ENCODE measurements at regions not wholly inside any gene's neighbourhood (a gene's known extent, or its start where the extent isn't known, plus 50 kb on each side); places are given as distances from the start of the nearest gene placed in this dataset.
"Not testable (repeated sequence)": the region's sequence is repeated elsewhere in the genome, so short reads cannot be mapped to it uniquely, and the experiment has no call there.

DNA sequence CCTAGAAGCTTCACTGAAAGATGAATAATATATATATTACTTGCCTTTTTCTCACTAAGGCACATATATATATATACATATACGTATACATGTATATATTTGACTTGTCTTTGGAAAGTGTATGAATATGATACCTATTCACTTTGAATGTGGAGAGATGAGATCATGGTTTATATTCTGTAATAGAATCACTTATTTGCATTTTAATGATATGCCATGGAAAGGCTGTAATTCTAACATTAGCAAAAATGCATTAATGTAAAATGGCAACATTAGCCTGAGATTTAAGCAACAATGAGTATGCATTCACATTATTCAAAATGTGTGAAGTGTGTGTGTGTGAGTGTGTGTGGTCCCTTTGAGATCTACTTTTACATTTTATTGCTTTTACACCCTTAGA lies 54.5 kb upstream of the PRKD1 start:
- no peak for DNase-seq

DNA sequence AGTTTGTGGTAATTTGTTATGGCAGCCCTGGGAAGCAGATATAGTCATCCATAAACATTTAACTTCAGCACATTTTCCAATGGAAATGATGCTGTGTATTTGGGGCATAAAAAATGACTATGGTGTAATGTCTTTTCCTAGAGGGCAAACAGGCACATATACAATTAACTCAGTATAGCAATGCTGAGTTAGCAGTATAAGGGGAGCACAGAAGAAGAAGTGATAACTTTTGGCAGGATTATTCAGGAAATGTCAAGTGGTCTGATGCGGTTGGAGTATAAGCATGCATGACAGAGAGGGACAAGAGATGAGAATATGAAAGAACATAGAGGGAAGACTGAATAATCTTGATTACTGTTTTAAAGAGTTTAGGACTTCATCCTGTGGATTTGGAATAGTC lies 55.3 kb upstream of the PRKD1 start:
- DNase-seq = no peak

GRCh38 chr14:29990344-29990857 lies 62.8 kb upstream of the PRKD1 start:
- DNase-seq = not testable (repeated sequence)

- no peak for DNase-seq
These were observed 63.3 kb upstream of the PRKD1 start for GRCh38 chr14:29990993-29991392.

- no peak for DNase-seq
These were observed 65.5 kb upstream of the PRKD1 start for GRCh38 chr14:29993143-29993542.

DNA sequence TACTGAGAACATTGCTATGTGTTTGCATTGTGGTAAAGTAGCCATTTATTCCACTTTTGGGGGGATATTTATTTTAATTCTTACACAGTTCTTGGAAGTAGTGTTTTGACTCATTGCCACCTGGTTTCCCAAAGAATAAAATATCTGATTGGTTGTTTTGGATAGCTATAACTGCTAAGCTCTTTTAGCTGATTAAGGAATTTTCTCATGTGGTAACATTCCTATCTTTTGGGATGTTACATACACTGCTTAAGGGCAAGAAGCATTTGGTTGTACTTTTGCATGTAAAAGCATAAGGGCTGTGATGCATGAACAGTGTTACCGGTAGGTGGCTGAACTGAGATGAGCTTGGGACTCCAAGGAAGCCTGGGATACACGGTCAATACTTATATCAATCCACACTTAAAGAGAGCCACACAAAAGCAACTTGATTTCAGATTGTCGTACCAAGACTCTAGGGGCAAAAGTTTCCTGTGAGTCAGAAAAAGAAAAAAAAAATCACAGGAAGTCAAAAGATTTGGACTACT lies 71.4 kb upstream of the PRKD1 start:
- DNase-seq = no peak

DNA sequence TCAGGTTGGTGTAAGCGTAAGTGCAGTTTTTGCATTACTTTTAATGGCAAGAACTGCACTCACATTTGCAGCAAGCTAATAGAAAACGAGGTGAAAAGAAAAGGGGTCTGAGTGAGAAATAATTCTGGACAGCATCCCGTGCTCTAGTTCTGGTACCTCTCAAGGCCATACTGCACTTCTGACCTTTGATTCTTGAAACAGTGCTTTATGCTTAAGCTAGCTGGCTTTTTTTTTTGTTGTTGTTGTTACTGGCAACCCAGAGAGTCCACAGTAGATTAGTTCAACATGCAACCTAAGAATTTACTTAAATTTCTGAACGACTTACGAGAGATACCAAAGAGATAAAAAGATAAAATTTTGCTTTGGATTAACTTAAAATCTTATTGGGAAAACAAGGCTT lies 75.2 kb upstream of the PRKD1 start:
- DNase-seq = no peak

DNA sequence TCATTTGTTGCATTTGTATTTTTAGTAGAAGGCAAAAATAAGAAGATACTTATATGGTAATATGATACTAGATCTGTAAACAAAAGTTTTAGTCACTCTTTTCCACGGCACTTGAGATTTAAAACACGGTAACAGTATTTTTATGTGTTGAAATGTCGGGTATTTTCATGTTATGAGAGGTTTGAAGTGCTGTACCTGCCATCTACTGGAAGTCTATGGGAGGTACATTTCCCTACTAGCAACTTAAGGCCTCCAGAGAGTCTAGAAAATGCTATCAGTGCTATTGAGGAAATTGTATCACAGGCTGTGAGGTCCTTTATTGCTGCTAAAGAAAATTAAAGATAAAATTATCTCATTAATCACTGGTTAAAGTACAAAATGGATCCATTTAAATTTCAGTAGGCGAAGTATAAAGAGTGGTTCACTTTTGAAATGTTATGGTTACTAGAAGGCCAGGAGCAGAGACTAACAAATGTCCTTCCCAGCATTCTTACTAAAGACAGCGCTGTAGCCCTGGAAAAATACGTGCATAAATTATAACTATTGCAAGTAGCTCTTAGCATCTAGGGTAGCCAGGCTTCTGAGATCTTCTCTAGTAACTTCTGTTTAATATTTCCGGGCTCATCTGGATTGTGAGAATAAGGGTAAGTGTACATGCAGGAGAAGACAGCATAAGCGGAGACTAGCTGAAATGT lies 77.6 kb upstream of the PRKD1 start:
- no peak for DNase-seq

DNA sequence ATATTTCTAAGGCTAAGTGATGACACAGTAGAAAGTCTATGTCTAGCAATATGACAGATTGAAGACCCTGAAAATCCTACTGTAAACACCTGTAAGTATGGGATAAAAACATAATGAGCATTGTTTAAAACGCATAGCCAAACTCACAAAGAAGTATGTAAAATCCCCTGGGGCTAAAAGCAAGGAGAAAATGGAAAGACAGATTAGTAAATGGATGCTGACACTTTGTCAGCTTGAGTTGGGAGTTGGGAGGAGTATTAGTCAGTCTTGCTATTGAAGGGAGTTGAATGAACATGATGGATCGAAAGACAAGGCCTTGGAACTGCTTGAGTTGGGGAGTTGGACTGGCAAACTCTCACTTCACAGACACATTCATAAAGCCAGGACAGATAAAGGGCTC lies 79.0 kb upstream of the PRKD1 start:
- DNase-seq = no peak

DNA sequence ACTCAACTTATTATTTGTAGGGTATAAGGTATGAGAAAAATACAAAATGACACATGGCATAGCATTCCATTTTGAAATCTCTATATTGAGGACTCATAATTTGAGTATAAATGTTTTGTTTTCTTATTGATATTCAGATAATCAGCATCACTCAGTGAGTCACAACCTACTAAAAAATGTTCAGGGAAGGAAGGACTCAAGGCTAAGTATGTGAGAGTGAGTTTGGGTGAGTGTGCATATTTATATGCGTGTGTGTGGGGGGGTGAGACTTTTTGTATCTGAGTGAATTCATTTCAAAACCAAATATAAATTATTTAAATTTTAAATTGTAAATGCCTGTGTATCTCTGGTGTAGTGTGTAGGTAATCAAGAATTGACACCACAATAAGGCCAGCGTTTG lies 87.8 kb upstream of the PRKD1 start:
- no peak for DNase-seq

DNA sequence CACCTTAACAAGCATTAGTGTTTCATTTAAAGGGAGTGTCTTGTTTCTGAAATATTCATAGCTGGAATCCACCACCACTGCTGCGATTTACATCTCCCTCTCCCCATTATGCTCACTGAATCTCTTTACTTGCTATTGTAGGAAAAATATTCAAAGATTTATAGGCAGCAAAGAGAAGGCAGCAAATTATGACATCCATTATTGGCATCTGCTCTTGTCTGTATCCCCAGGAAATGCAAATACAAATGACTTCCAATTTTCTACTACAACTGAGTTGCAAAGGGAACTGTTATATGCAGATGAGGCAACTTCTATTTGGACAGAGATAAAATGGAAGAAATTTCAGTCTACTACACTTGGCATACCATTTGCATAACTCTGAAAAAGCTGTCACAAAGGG lies 88.4 kb upstream of the PRKD1 start:
- no peak for DNase-seq

DNA sequence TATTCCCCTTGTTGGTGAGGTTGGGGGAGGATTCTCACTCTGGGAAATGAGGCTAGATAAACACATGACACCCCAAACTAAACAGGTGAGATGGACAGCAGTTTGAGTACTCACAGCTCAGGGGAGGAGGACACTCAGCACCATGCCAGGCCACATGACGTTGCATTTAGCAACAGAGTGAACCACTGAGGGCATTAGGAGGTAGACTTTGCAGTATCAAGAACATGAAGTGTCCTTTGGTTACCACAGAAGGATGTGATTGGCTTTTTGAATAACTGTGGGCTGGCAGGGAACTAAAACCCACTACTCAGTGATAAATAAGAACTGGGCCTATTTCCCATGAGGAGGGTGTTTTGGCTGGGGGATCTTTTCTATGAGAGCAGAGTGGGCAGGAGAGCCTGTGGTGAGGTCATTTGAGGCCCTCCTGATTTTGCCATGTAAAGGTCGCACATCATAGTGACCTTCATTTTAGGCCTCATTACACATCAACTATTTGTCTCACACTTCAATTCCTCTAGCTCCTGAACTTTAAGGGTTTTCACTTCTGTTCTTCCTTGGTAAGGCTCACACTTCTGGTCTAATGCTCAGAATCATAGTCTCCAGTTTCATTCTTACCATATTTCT lies 89.8 kb upstream of the PRKD1 start:
- DNase-seq = no peak

DNA sequence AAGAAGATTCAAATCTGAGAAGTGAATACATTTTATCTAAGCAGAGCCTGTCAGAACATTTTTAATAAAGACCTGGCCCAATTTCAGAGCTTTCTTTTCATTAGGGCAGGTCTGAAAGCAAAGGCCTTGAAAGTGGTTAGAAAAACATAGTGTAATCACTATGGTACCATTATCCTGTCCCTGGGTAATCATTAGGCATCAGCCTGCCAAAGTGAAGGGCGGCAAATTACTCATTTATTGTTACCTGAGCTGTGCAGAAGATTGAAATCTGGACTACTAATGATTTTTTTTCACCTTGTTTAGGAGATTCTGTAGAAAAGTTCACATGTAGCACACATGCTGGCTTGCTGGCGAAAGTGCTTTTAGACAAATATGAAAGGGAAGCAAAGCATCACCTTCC lies 92.6 kb upstream of the PRKD1 start:
- no peak for DNase-seq

DNA sequence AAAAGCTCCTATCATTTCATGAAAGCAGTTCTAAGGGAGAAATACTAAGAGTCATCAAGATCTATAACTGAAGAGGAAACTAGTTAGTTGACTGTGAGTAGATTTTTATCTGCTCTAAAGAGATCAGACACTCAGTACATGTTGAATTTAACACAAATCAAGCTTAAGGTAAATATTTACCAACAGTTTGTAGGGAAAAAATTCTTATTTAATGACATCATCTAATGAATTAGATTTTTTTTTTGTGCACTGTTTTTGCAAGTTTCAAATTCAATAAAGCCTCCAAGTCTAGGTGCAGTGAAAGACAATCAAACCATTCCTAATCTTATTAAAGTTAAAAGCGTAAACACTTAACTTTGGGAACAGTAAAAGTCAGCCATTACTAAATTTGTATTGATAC lies 93.0 kb upstream of the PRKD1 start:
- DNase-seq = no peak

DNA sequence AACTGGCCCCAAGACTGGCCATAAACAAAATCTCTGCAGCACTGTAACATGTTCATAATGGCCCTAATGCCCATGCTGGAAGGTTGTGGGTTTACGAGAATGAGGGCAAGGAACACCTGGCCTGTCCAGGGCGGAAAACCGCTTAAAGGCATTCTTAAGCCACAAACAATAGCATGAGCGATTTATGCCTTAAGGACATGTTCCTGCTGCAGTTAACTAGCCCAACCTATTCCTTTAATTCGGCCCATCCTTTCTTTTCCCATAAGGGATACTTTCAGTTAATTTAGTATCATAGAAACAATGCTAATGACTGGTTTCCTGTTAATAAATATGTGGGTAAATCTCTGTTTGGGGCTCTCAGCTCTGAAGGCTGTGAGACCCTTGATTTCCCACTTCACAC lies 95.7 kb upstream of the PRKD1 start:
- DNase-seq = not testable (repeated sequence)

DNA sequence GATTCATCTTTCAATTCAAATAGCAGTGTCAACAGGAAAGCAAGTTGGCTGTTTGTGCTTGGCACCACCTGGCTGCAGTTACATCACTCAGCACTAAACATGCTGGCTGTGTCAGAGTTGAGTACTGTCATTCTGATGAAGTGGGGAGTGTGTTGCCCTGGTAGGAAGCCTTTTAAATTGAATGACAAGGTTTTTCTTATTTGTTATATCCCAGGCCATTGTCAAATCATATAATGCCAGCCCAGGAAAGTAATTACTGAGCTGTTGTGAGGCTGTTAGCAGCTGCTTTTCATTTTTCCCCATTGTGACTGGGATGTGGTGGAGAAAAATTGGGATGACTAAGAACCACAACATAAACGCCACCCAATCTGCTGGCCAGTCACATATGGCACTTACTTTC lies 106.5 kb upstream of the PRKD1 start:
- DNase-seq = no peak

DNA sequence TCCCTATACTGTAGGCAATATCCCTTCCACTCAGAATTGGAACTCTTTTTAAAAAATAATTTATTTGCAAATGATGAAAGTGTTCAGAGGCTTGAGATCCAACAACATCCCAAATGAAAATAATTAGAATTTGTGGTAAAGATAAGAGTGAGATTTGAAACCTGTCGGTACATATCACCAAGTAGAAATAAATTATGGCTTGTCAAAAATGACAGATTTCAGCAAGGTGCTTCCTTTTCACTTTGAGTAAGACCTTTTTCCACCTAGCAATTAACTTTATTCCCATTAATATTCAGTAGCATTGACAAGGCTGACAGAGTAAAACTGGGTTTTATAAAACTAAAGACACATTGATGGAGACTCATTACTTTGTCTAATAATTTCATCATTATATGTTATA lies 107.7 kb upstream of the PRKD1 start:
- DNase-seq = no peak

- DNase-seq = no peak
These were observed 118.1 kb upstream of the PRKD1 start for GRCh38 chr14:30045720-30046119.

DNA sequence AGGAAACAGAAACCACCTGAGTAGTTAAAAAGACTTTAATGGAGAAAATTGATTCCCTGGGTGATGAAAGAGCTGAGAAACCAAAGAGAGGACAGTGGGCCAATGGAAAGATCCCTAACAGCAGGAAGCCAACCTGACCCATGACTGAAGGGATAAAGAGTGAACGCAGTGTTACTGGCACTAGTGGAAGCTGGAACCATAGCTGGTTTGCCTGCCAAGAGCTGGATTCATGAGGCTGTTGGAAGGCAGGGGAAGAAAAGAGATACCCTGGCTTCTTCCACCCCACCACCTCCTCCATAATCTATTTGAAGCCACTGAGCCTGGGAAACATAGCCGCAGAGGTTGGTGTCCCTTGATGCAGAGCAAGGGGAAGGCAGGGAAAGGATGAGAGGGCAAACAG lies 125.5 kb upstream of the PRKD1 start:
- DNase-seq = no peak

DNA sequence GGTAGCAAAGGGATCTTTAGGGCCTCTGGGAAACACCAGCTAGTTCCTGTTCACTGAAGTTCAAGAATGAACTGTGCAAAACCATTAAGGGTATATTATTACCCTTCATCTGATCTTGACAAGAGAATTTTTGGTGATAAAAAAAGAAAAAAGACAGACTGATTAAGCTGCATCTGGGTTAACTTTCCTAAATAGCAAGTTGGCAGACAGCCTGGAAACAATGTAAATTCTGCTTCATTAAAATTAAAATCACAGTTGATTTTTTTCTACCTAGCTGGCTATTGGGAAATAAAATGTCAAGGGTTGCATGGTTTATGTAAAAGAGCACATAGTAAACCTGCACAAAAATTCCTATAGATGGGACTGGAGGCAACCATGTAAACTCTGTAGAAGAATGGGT lies 126.6 kb upstream of the PRKD1 start:
- no peak for DNase-seq

- no peak for DNase-seq
These were observed 130.8 kb upstream of the PRKD1 start for GRCh38 chr14:30058401-30058800.

- DNase-seq = no peak
These were observed 136.1 kb upstream of the PRKD1 start for GRCh38 chr14:30063746-30064145.

GRCh38 chr14:30064454-30064853 lies 136.8 kb upstream of the PRKD1 start:
- no peak for DNase-seq

- DNase-seq = no peak
These were observed 141.9 kb upstream of the PRKD1 start for GRCh38 chr14:30069536-30069935.

DNA sequence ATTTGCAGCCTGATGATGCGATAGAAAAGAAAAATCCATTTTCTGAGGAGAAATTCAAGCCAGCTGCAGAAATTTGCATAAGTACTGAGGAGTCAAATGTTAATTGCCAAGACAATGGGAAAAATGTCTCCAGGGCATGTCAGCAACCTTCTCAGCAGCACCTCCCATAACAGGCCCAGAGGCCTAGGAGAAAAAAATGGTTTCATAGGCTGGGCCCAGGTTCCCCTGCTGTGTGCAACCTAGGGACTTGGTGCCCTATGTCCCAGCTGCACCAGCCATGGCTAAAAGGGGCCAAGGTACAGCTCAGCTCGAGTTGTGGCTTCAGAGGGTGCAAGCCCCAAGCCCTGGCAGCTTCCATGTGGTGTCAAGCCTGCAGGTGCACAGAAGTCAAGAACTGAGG lies 144.8 kb upstream of the PRKD1 start:
- DNase-seq = not testable (repeated sequence)

Data from stimulated activated CD4-positive, alpha-beta T cell treated with anti-CD3 and anti-CD28 coated beads, Interleukin-2, amount 100 ng/mL, for 24 hours (primary cell).